GM18868 (cell line): ENCODE measurements at regions not wholly inside any gene's neighbourhood (a gene's known extent, or its start where the extent isn't known, plus 50 kb on each side); places are given as distances from the start of the nearest gene placed in this dataset.

ENCODE experiments used
- ATAC-seq: cut with Tn5 transposase; IDR thresholded peaks from one replicate; pipeline ENCODE4 v1.9.1; 2021; ENCODE audit warnings: mild to moderate bottlenecking, moderate library complexity; ENCODE audit not compliant: unreplicated experiment

DNA sequence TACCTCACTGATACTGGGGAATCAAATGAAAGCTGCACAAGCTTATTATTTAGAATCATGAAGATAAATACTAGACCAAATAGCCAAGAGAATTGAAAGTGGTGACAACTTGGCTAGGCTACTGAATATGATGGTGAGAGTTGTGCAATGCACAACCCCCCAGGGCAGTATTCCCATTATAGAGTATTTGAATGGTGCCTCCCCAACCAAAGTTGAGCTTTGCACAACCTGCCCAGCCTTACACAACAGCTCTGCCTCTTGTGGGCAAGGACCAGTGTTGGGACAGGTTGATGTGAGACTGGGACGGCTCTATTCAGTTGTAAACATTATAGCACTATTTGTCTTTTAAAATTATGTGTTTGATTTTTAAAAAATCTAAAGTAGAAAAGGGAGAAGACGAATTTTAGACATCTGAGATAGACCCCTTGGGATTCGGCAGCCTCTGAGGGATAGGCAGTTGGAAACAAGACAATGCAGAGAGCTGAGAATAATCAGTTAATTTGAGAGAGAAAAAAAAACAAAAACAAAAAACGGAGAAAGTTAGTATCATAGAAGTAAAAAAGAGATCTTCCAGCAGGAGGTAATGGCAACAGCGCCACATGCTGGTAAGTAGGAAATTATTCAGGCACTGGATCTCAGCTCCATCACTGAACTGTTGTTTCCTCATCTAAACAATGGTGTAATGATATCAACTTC, 91.0 kb upstream of the KCNA3 start:
- ATAC-seq = no peak

DNA sequence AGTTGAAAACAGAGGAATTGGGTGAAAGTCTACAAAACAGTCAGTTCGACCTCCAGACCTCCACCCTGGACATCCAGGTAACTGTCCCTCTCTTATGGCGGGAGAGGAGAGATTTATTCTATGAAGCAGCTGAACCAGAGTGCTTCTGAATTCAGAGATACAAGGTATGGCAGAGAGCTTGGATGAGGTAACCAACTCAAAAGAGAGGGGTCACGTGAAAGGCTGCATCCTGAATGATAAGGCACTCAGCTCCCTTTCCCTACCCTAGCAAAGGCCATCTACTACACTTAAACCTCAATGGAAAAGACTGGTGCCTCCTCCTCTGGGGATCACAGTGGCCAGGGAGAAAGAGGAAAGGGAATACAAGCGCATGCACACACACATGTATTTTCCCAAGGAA, 88.4 kb upstream of the KCNA3 start:
- no peak for ATAC-seq

GRCh38 chr1:110760321-110760720, 85.6 kb upstream of the KCNA3 start:
- ATAC-seq = no peak

DNA sequence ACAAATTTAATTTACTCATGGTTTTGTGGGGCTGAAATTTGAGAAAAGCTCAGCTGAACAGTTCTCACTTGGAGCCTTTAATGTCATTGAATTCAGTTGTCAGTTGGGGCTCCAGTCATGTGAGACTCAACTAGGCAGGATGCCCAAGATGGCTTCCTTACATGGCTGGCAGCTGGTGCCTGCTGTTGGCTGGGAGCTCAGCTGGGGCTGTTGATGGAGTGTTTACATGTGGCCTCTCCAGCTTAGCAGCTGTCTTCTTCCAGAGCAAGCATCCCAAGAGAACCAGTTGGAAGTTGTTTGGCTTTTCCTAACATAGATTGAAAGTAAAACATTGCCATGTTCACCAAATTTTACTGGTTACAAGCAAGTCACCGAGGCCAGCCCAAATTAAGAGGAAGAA, 81.8 kb upstream of the KCNA3 start:
- no peak for ATAC-seq

GRCh38 chr1:110752941-110753725, 78.4 kb upstream of the KCNA3 start:
- ATAC-seq = no peak

- ATAC-seq = no peak
Observed at GRCh38 chr1:110750562-110750961, 75.8 kb upstream of the KCNA3 start.

DNA sequence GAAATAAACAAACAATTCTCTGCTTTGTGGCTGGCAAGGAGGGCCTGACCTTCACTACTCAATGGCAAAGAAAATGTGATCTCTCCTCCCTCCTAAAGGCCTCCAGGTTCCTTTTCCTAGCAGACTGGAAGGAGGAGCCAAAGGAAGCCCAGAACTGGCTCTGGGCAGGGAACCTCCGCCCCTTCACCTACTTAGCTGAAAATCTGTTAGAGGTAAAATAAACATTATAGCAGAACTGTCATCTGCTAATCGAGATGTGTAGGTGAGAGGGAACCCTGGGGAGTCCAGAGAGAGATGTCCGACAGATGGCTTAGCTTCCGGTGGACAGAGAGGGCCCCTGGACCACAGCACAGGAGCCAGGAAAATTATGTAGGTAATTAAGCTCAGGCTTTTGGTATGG, 75.2 kb upstream of the KCNA3 start:
- ATAC-seq = no peak

DNA sequence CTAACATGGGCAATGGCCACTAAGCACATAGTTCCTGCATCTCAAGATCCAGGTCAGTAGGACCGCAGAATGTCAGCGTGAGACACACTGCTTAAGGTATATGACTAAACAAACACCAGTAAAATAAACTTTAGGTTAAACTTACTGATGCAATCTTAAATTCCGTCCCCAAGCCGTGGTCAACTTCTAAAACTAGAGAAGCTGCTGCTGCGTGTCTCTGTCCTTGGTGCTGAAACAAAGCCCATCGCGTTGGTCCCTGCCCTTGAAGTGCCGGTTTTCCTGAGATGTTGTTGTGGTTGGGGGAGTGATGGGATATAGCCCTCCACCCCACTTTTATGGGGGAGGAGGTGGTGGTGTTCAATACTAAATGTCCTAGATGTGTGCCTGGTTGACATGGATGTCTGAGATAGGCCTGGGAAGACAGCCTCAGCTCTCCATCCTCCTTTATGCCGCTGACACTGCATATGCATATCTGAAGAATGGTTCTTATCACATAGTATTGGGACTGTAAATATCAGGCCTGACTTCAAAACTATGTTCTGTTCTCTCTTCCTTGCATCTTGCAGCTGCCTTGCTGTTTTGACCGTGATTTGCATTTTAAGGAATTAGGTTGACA, 72.0 kb upstream of the KCNA3 start:
- ATAC-seq = no peak

GRCh38 chr1:110743397-110743796, 68.7 kb upstream of the KCNA3 start:
- ATAC-seq = no peak

- no peak for ATAC-seq
Observed at GRCh38 chr1:110736900-110737605, 62.3 kb upstream of the KCNA3 start.

- no peak for ATAC-seq
Observed at GRCh38 chr1:110734133-110734680, 59.5 kb upstream of the KCNA3 start.

DNA sequence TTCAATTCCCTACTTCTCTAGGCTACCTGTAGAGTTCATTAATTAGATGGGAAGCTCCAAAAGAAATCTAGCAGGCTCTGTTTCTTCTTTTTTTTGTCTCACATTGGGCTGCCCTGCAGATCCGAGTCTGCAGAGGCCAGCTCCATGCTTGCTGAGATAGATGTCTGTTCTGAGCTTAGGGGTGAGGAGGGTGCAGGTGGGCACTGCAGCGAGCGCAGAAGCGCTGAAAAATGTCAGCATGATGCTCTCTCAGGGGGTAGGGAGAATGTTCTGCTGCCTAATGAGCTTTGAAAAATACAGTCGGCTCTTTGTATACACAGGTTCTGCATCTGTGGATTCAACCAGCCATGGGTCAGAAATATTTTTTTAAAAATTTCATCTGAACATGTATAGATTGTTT, 56.8 kb upstream of the KCNA3 start:
- no peak for ATAC-seq

DNA sequence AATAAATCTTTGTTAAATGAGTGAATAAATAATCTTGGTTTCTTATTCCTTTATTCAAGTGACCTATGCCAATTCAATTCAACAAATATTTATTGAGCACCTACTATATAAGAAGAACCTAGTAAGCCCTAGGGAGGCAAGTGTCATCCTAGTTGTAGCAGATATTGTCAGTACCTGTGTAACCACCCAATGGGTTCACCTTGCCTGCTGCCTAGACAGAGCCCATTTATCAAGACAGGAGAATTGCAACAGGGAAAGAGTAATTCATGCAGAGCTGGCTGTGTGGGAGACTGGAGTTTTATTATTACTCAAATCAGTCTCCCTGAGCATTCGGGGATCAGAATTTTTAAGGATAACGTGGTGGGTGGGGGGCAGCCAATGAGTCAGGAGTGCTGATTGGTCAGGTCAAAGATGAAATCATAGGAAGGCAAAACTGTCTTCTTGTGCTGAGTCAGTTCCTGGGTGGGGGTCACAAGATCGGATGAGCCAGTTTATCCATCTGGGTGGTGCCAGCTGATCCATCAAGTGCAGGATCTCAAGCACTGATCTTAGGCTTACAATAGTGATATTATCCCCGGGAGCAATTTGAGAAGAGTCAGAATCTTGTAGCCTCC, 53.8 kb upstream of the KCNA3 start:
- no peak for ATAC-seq

- ATAC-seq = no peak
Observed at GRCh38 chr1:110727246-110727645, 52.5 kb upstream of the KCNA3 start.

DNA sequence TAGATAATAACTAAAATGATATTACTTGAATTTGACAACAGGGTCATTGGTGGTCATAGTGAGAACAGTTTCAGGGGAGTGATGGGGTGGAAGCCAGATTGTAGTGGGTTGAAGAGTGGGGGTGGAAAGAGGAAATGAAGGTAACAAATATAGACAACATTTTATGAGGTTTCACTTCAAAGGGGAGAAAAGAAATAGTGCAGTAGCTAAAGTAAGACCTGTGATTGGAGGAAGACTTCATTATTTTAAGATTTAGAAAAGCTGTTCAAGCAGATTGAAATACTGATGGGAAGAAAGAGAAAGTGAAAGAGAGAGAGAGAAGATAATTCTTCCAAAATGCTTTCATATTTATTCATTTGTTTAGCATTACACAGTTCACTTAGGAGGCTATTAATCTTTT, 52.0 kb upstream of the KCNA3 start:
- ATAC-seq = peak; percentile 91
